Stomach (tissue), 4 donors: ENCODE measurements at regions not wholly inside any gene's neighbourhood (a gene's known extent, or its start where the extent isn't known, plus 50 kb on each side); places are given as distances from the start of the nearest gene placed in this dataset.

Experiments
- CTCF ChIP-seq, 7 experiments: fragments of 450-650 bp in 4 of 7; fragments of 200-600 bp in 3 of 7; sonication (generic) in 3 of 7; IDR thresholded peaks; one replicate each; pipeline ENCODE4 v1.5.1; 2016 to 2019; ENCODE audit warnings: antibody characterized with exemption in 7 of 7, control low read depth in 2 of 7, mild to moderate bottlenecking in 1 of 7
- POLR2A ChIP-seq, 4 donors: fragments of 450-650 bp; IDR thresholded peaks; one replicate each; pipeline ENCODE4 v1.6.1; 2016; ENCODE audit warnings: antibody characterized with exemption in 4 of 4, control low read depth in 2 of 4, mild to moderate bottlenecking in 1 of 4, moderate library complexity in 1 of 4
- POLR2AphosphoS5 ChIP-seq, 3 donors: sonication (generic); formaldehyde crosslinking; IDR thresholded peaks; one replicate each; pipeline ENCODE4 v1.6.1; 2016; ENCODE audit warnings: antibody characterized with exemption in 3 of 3

GRCh38 chr7:130923365-130923764, 189.4 kb upstream of the KLF14 start:
- TF ChIP-seq CTCF (IDR thresholded peaks at IDR 0.05) (no peak), POLR2AphosphoS5 (IDR thresholded peaks at IDR 0.05) (no peak), POLR2A (IDR thresholded peaks at IDR 0.05) (no peak)
